ENCODE measurements at regions not wholly inside any gene's neighbourhood (a gene's known extent, or its start where the extent isn't known, plus 50 kb on each side); places are given as distances from the start of the nearest gene placed in this dataset.

DNA sequence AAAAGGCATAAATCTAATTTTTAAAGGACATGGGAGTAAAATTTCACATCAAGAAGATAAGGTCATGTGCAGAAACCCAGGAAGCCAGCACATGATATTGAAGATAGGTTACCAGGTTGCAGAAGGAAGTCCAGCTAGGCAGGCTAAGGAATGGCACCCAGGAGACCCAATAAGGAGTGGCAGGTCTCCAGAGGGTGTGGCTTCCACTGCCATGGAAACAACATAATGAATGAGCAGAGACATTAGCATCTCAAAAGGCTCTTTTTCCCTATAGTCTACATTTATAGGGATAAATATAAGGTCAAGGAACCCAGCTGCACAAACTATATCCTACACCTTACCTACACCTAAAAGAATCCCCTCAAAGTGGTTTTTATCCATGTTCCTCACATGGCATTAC is 275.9 kb downstream of the RPS29 start:
- TF ChIP-seq CTCF (IDR thresholded peaks at IDR 0.05) (no peak), POLR2A (IDR thresholded peaks at IDR 0.05) (no peak)
- intact Hi-C loops (cut with DNase I), result no loop called here
- Histone ChIP-seq H3K36me3 (replicated peaks in 1 of 2) (no peaks in the 10 kb centered on the region), H3K4me1 (replicated peaks in 1 of 2) (no peaks in the 10 kb centered on the region), H3K27me3 (no peaks in the 10 kb centered on the region), H3K9me3 (replicated peaks in 1 of 3) (no peaks in the 10 kb centered on the region), H3K27ac (no peak overlapping the region), H3K4me3 (no peak overlapping the region)
- no peak for DNase-seq

GRCh38 chr14:49306152-49306751 is 279.9 kb downstream of the RPS29 start:
- TF ChIP-seq CTCF (IDR thresholded peaks at IDR 0.05) (peak in 5 of 6 experiments; percentile 33 to 61 (median 41)), POLR2A (IDR thresholded peaks at IDR 0.05) (no peak)
- Histone ChIP-seq H3K4me1 (replicated peaks in 1 of 2) (no peaks in the 10 kb centered on the region), H3K27me3 (no peaks in the 10 kb centered on the region), H3K27ac (no peak overlapping the region), H3K36me3 (replicated peaks in 1 of 2) (no peaks in the 10 kb centered on the region), H3K4me3 (no peak overlapping the region), H3K9me3 (replicated peaks in 1 of 3) (no peaks in the 10 kb centered on the region)
- no peak for DNase-seq
- intact Hi-C loops (cut with DNase I), result no loop called here
- WGBS, 4 donors, result 0% methylated on average over 1 of the region's 1 CpG

- TF ChIP-seq CTCF (IDR thresholded peaks at IDR 0.05), result no peak
- TF ChIP-seq POLR2A (IDR thresholded peaks at IDR 0.05), result no peak
These were observed 282.1 kb downstream of the RPS29 start for GRCh38 chr14:49303946-49304516.

DNA sequence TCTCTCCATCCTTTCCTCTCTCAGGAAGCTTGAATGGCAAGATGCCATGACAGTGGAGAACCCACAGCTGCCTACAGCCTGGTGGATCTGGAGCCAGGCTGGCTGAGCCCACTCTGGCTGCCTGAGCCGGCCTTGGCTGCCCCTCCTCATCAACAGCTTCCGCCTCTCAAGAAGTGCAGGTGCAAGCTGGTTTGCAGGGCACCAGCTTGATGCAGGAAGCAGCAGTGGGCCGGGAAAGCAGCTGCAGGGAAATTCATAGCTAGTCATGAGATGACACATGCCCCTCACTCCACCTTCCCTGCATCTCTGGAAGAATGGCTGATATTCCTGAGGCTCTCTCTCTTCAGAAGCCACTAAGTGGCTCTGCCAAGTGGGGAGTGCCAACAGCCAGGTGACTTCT is 289.1 kb downstream of the RPS29 start:
- no peak for DNase-seq
- H3K27me3 ChIP-seq, result no peaks in the 10 kb centered on the region
- H3K36me3 ChIP-seq (replicated peaks in 1 of 2), result no peaks in the 10 kb centered on the region
- no peak overlapping the region for H3K27ac ChIP-seq
- H3K9me3 ChIP-seq (replicated peaks in 1 of 3), result no peaks in the 10 kb centered on the region
- H3K4me1 ChIP-seq (replicated peaks in 1 of 2), result no peaks in the 10 kb centered on the region
- intact Hi-C loops (cut with DNase I), result no loop called here
- WGBS, 4 donors, result 83 to 90% (median 84%) methylated on average over 1 to 3 of the region's 3 CpGs
- no peak for TF ChIP-seq CTCF (IDR thresholded peaks at IDR 0.05)
- no peak for TF ChIP-seq POLR2A (IDR thresholded peaks at IDR 0.05)
- H3K4me3 ChIP-seq, result no peak overlapping the region

More at GRCh38 chr14:49303946-49304516, 282.1 kb downstream of the RPS29 start:
- peak; percentile 18 to 54 (median 35) for DNase-seq
- Histone ChIP-seq H3K4me1 (replicated peaks in 1 of 2) (no peaks in the 10 kb centered on the region), H3K4me3 (no peak overlapping the region), H3K27ac (no peak overlapping the region), H3K36me3 (replicated peaks in 1 of 2) (no peaks in the 10 kb centered on the region), H3K27me3 (no peaks in the 10 kb centered on the region), H3K9me3 (replicated peaks in 1 of 3) (no peaks in the 10 kb centered on the region)
- 42 to 59% (median 48%) methylated on average over 4 to 5 of the region's 5 CpGs for WGBS, 4 donors
- intact Hi-C loops (cut with DNase I), result no loop called here

Measured in adrenal gland (tissue), 9 donors.